HG02763 (cell line): ENCODE measurements at regions not wholly inside any gene's neighbourhood (a gene's known extent, or its start where the extent isn't known, plus 50 kb on each side); places are given as distances from the start of the nearest gene placed in this dataset.
A peak's percentile ranks its signal among the peaks of the same experiment; 100 is the strongest.

Experiments used
- ATAC-seq: cut with Tn5 transposase; IDR thresholded peaks from one replicate; pipeline ENCODE4 v1.9.1; 2021; ENCODE audit warnings: mild to moderate bottlenecking, moderate library complexity; ENCODE audit not compliant: unreplicated experiment

DNA sequence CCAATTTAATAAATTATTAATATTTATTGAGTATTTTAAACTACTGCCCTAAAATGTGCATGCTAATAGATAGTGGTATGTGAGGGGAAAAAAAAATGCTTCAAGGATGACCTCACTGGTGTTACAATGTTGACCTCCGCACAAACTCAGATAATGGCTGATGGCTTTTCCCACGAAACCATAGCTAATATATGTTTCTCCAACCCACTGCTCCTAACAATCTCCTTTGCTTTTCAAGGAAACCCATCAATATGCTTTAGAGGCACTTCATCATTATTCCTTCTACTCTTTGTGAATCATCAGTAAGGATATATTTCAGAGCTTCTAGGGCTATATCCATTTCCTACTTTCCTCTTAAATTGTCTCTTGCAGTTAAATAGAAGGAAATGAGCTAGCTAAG is 1752.0 kb upstream of the TENM3 start:
- ATAC-seq = no peak

- no peak for ATAC-seq
Observed at GRCh38 chr4:180493299-180493698, 1749.9 kb upstream of the TENM3 start.

DNA sequence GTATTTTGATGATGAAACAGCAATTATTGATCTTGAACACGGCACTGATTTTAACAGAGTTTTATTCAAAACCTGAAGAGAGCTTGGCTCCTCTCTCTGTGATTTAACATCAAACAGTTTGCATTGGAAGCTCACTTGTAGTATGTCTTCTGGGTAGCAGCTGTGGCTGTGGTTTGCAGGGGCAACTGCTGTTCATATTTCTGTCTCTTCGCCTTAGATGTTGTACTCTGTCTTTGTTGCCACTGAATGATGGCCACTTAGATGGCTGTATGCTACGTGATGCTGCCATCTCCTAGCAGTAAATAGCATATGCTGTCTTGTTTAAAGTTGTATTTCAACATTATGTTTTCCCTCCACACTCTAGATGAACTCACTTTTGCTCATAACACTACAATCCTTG is 1743.0 kb upstream of the TENM3 start:
- no peak for ATAC-seq

- no peak for ATAC-seq
Observed at GRCh38 chr4:180512801-180513475, 1730.3 kb upstream of the TENM3 start.

DNA sequence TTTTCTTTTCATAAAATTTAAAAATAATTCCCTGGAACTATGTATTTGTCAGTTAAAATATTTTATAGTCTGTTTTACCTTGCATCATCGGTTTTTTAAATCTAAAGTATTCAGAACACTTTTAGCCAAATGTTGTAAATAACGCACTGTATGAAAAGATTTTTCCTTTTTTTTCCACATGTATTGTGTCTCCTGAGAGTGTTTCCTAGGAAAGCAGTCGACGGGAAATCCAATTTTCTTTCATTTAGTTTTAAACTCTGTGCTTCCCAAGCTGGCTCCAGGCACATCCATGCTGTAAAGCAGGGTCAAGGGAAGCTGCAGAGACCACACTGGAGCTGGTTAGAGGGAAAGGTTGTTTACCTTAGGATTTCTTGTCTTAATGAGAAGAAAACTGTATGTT is 1724.3 kb upstream of the TENM3 start:
- no peak for ATAC-seq

DNA sequence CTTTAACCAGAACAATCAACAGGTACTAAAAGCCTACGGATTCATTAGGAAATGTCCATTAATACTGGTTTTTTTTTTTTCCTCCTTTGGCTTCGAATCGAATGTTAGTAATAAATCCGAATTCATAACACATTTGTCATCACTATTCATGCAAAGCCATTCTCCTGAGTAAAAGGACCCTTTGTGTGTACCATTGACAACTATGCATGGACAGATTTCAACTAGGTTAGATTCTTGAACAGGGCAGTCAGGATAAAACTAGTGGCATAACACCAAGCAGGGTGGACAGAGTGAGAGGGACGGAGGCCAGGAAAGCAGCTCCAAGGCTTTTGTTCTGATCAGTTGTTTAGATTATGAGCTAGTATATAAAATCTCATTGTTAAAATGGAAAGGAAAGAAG is 1722.0 kb upstream of the TENM3 start:
- no peak for ATAC-seq

DNA sequence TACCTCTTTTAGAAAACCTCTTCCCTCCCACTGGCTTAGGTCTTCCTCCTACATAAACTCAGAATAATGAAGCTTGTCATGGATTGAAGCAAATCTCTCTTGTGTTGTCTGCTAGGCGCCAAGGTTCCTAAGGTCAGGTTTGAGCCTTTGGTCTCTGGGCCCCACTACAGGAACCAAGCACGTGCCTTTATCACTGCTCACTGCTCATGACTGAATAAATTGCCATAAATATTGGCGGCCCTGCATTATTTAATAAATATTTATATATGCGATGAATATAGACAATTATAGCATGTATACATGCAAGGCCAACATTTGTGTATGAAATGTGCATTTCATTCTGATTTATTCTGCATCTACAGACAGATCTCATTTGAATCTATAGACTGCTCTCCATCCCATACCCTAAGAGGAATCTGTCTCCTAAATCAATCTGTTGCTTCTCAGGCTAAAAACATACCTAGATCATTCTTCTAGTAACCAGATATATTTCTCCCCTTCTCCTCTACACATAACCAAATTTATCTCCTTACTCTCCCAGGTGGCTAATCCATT is 1717.6 kb upstream of the TENM3 start:
- ATAC-seq = no peak

DNA sequence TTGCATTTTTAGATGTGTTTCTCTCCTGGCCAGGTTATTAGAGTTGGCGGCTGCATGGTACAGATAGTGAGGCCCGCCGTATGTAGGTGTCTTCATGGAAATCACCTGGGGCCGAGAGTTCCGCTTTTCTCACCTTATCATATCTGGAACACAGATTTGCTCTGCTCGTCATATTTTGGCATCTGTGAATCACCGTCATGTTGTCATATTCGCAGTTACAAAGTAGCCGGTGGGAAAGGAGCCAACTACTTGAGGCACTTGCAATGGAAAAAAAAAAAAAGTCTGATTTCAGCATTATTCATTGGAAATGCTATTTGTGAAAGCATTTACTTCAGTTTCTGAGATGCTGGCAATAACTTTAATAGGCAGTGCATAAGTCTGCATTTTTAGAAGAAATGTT is 1715.2 kb upstream of the TENM3 start:
- ATAC-seq = no peak

DNA sequence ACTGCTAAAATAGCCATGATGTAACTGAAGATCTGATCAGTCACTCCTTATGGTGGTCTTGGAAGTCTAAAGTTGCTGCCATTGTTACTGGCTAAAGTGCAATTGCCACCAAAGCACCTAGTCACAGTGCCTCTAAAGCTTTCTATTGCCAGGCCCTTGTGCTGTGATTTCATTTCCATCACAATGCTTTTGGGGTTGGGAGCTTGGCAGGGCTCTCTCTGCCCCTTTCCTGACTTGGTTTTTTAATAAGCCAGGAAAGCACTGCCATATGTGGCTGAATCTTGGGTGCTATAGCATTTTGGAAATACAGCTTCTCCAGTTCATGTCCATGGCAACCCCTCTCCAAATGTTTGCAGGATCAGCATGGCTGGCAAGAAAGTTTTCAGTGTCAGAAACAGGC is 1712.4 kb upstream of the TENM3 start:
- ATAC-seq = no peak

- no peak for ATAC-seq
Observed at GRCh38 chr4:180532691-180533090, 1710.5 kb upstream of the TENM3 start.

- ATAC-seq = no peak
Observed at GRCh38 chr4:180538384-180539057, 1704.7 kb upstream of the TENM3 start.

GRCh38 chr4:180539284-180539683 is 1703.9 kb upstream of the TENM3 start:
- peak; percentile 69 for ATAC-seq

GRCh38 chr4:180541678-180542077 is 1701.5 kb upstream of the TENM3 start:
- no peak for ATAC-seq

GRCh38 chr4:180542445-180543100 is 1700.6 kb upstream of the TENM3 start:
- no peak for ATAC-seq

- ATAC-seq = no peak
Observed at GRCh38 chr4:180550106-180550505, 1693.1 kb upstream of the TENM3 start.

DNA sequence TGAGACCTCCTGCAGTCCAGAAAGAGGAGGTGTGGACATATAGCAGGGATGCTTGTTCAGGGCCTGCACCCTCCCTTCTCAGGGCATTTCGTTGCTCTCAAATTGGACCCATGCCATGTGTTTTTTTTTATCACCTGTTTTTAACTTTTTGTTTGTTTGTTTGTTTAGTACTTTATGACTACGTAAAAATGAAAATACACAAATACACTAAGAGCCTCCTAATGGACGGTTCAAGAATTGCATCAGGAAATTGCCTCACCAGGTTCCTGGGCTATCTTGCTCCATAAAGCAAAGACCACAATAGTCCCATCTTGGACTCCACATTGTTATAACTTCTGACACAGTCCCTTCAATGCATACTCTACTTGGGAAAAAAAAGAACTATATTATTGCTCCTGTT is 1685.9 kb upstream of the TENM3 start:
- ATAC-seq = no peak

DNA sequence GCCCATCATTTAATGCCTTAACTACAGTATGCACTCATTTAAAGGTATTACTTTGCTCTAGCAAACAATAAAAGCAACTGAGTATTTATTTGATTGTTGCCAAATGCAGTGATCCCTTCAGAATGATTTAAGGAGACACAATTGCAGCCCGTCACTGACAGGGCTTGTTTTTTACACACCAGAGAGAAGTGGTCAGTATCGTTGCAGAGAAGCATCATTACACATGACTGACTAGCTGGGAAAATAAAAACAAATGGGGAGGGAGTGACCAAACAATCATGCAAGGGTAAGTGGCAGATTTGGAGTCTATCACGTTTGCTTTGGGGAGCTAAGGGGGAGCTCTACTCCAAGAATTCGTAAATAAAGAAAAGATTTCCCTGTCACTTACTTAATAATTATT is 1685.3 kb upstream of the TENM3 start:
- ATAC-seq = no peak

GRCh38 chr4:180558427-180558826 is 1684.8 kb upstream of the TENM3 start:
- no peak for ATAC-seq

- ATAC-seq = no peak
Observed at GRCh38 chr4:180560896-180561295, 1682.3 kb upstream of the TENM3 start.

GRCh38 chr4:180564026-180564425 is 1679.2 kb upstream of the TENM3 start:
- ATAC-seq = no peak

- no peak for ATAC-seq
Observed at GRCh38 chr4:180564448-180564847, 1678.8 kb upstream of the TENM3 start.

GRCh38 chr4:180565856-180566431 is 1677.3 kb upstream of the TENM3 start:
- no peak for ATAC-seq
